ENCODE measurements at regions not wholly inside any gene's neighbourhood (a gene's known extent, or its start where the extent isn't known, plus 50 kb on each side); places are given as distances from the start of the nearest gene placed in this dataset.

DNA sequence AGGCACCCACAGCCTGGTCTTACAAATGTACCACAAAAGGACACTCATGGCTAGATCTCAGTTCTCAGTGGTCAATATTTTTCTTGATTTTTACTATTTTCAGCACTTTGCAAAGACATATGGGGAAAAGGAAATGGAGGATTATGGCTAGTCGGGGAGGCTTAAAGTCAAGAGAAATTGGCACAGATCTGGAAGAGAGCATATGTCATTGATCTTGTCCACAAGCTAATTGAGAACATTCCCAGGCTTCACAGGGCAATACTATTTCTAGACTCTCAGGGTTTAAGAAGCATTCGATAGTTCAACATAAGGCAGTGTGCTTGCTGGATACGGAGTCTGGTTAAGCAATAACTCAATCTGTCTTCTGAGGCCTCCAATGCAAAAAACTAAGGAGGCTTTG, 285.8 kb downstream of the ZNF608 start:
- H3K4me3 Mint-ChIP-seq: no peak overlapping the region
- Histone ChIP-seq H3K79me2 (ENCODE audit: insufficient read depth, low read length) (no peaks in the 10 kb centered on the region), H3K9me3 (replicated peaks in 1 of 2; ENCODE audit: control insufficient read depth in 1 of 2, insufficient read depth in 1 of 2, low read length in 2 of 2) (peaks cover 5 to 8% of the 10 kb centered on the region in 2 donors), H3K36me3 (replicated peaks in 1 of 2; ENCODE audit: control insufficient read depth in 1 of 2, insufficient read depth in 2 of 2, low read length in 2 of 2) (no peaks in the 10 kb centered on the region), H3K4me3 (replicated peaks in 1 of 3; ENCODE audit: low read depth in 2 of 3, low read length in 3 of 3) (no peak overlapping the region), H4K20me1 (ENCODE audit: insufficient read depth, low read length) (no peaks in the 10 kb centered on the region), H3K27me3 (ENCODE audit: control insufficient read depth in 2 of 2, insufficient read depth in 2 of 2, low read length in 2 of 2) (no peaks in the 10 kb centered on the region), H3K9ac (ENCODE audit: insufficient read depth, low read length, poor library complexity, severe bottlenecking) (no peak overlapping the region), H3K27ac (ENCODE audit: low read depth in 1 of 2, low read length in 2 of 2) (no peak overlapping the region), H3K4me2 (replicated peaks; ENCODE audit: extremely low read depth, low read length, poor library complexity, severe bottlenecking) (no peak overlapping the region), H3K4me1 (ENCODE audit: control insufficient read depth in 1 of 2, insufficient read depth in 2 of 2, low read length in 2 of 2) (no peaks in the 10 kb centered on the region), H2AFZ (ENCODE audit: insufficient read depth, low read depth, low read length, poor library complexity, severe bottlenecking) (no peak overlapping the region)
- H3K4me1 Mint-ChIP-seq: no peaks in the 10 kb centered on the region
- intact Hi-C loops (cut with micrococcal nuclease): no loop called here
- H3K9me3 Mint-ChIP-seq: peaks cover 10 to 15% (median 11%) of the 10 kb centered on the region in 7 donors
- no peaks in the 10 kb centered on the region for H3K36me3 Mint-ChIP-seq
- H3K27me3 Mint-ChIP-seq (ENCODE audit: low read depth in 3 of 3): no peaks in the 10 kb centered on the region
- no peak overlapping the region for H3K27ac Mint-ChIP-seq
- no peak for DNase-seq
- WGBS (ENCODE audit: insufficient coverage): 60% methylated on average over 1 of the region's 3 CpGs
- TF ChIP-seq, protein P1, sequence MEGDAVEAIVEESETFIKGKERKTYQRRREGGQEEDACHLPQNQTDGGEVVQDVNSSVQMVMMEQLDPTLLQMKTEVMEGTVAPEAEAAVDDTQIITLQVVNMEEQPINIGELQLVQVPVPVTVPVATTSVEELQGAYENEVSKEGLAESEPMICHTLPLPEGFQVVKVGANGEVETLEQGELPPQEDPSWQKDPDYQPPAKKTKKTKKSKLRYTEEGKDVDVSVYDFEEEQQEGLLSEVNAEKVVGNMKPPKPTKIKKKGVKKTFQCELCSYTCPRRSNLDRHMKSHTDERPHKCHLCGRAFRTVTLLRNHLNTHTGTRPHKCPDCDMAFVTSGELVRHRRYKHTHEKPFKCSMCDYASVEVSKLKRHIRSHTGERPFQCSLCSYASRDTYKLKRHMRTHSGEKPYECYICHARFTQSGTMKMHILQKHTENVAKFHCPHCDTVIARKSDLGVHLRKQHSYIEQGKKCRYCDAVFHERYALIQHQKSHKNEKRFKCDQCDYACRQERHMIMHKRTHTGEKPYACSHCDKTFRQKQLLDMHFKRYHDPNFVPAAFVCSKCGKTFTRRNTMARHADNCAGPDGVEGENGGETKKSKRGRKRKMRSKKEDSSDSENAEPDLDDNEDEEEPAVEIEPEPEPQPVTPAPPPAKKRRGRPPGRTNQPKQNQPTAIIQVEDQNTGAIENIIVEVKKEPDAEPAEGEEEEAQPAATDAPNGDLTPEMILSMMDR (IDR thresholded peaks at IDR 0.05): no peak

DNA sequence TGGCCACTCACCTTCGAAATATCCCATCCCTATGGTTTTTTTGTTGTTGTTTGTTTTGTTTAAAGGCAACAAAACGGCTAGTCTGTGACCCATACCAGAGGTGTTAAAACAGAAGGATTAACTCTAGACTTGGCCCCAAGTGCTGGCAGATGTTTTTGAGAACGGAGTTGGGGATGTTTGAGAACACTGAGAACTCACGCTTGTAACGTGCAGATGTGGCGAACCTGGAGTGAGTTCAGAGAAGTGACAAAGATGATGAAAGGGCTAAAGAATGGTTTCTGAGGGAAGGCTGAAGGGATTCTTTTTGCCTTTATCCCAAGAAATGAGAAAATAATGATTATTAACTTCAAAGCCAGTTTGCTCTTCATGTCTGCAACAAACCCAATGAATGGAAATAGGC, 286.5 kb downstream of the ZNF608 start:
- WGBS (ENCODE audit: insufficient coverage): 94% methylated on average over 4 of the region's 6 CpGs
- TF ChIP-seq, protein P1 (IDR thresholded peaks at IDR 0.05): no peak
- no peak for DNase-seq
- H2AFZ ChIP-seq (ENCODE audit: insufficient read depth, low read depth, low read length, poor library complexity, severe bottlenecking): no peak overlapping the region
- no peak overlapping the region for H3K4me2 ChIP-seq (replicated peaks; ENCODE audit: extremely low read depth, low read length, poor library complexity, severe bottlenecking)
- peaks cover 5 to 8% of the 10 kb centered on the region in 2 donors for H3K9me3 ChIP-seq (replicated peaks in 1 of 2; ENCODE audit: control insufficient read depth in 1 of 2, insufficient read depth in 1 of 2, low read length in 2 of 2)
- Mint-ChIP-seq H3K27ac (no peak overlapping the region), H3K4me3 (no peak overlapping the region), H3K4me1 (no peaks in the 10 kb centered on the region), H3K27me3 (ENCODE audit: low read depth in 3 of 3) (no peaks in the 10 kb centered on the region), H3K36me3 (no peaks in the 10 kb centered on the region), H3K9me3 (peaks cover 10 to 15% (median 11%) of the 10 kb centered on the region in 7 donors)
- no peaks in the 10 kb centered on the region for H4K20me1 ChIP-seq (ENCODE audit: insufficient read depth, low read length)
- H3K27me3 ChIP-seq (ENCODE audit: control insufficient read depth in 2 of 2, insufficient read depth in 2 of 2, low read length in 2 of 2): no peaks in the 10 kb centered on the region
- intact Hi-C loops (cut with micrococcal nuclease): no loop called here
- no peaks in the 10 kb centered on the region for H3K4me1 ChIP-seq (ENCODE audit: control insufficient read depth in 1 of 2, insufficient read depth in 2 of 2, low read length in 2 of 2)
- no peak overlapping the region for H3K27ac ChIP-seq (ENCODE audit: low read depth in 1 of 2, low read length in 2 of 2)
- H3K79me2 ChIP-seq (ENCODE audit: insufficient read depth, low read length): no peaks in the 10 kb centered on the region
- no peaks in the 10 kb centered on the region for H3K36me3 ChIP-seq (replicated peaks in 1 of 2; ENCODE audit: control insufficient read depth in 1 of 2, insufficient read depth in 2 of 2, low read length in 2 of 2)
- H3K9ac ChIP-seq (ENCODE audit: insufficient read depth, low read length, poor library complexity, severe bottlenecking): no peak overlapping the region
- no peak overlapping the region for H3K4me3 ChIP-seq (replicated peaks in 1 of 3; ENCODE audit: low read depth in 2 of 3, low read length in 3 of 3)

Measured in CD14-positive monocyte (primary cell).